Neural cell (in vitro differentiated cells): ENCODE measurements at regions not wholly inside any gene's neighbourhood (a gene's known extent, or its start where the extent isn't known, plus 50 kb on each side); places are given as distances from the start of the nearest gene placed in this dataset.

ENCODE experiments used
- EZH2 ChIP-seq: fragments of 200-600, 300-800 bp; shearing (Covaris generic), sonication (generic); IDR thresholded peaks from 2 replicates; pipeline ENCODE4 v1.6.1; 2014; ENCODE audit warnings: antibody characterized with exemption, low read length, borderline replicate concordance, mild to moderate bottlenecking; ENCODE audit not compliant: insufficient read depth, poor library complexity, severe bottlenecking
- RAD21 ChIP-seq: fragments of 450-650 bp; conservative IDR thresholded peaks from 2 replicates; pipeline ENCODE4 v1.6.1; 2014; ENCODE audit warnings: antibody characterized with exemption, mild to moderate bottlenecking, moderate library complexity

DNA sequence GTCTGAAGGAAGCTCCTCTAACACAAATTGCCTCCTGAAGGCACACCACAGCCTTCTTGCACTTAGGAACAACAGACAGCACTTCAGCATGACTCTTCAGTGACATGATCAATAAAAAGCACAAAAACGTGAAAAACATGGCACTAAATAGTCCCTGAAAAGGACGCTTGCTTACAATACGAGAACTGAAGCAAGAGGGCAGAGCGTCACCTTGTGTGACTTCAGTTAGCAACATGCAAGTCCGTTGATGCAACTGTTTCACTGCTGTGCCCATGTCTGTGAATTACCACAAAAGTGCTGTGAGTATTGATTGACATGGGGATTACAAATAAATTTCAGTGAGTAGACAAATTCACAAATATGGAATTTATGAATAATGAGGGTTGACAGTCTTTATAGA lies 219.9 kb upstream of the GAS1 start:
- TF ChIP-seq RAD21 (no peak), EZH2 (no peak)
